SIG-M5 treated with dmso at 0.1 percent for 504 hours (cell line): ENCODE measurements at regions not wholly inside any gene's neighbourhood (a gene's known extent, or its start where the extent isn't known, plus 50 kb on each side); places are given as distances from the start of the nearest gene placed in this dataset.
"Not testable (repeated sequence)": the region's sequence is repeated elsewhere in the genome, so short reads cannot be mapped to it uniquely, and the experiment has no call there.

Experiments
- DNase-seq: peaks from one replicate; lab custom pipeline; 2025; ENCODE audit not compliant: unreplicated experiment; lab: John Stamatoyannopoulos, UW

GRCh38 chr10:9848981-9849380, 1168.7 kb upstream of the CELF2 start:
- DNase-seq = no peak

- no peak for DNase-seq
Observed at GRCh38 chr10:9850415-9850814, 1167.3 kb upstream of the CELF2 start.

GRCh38 chr10:9851808-9852207, 1165.9 kb upstream of the CELF2 start:
- DNase-seq = no peak

DNA sequence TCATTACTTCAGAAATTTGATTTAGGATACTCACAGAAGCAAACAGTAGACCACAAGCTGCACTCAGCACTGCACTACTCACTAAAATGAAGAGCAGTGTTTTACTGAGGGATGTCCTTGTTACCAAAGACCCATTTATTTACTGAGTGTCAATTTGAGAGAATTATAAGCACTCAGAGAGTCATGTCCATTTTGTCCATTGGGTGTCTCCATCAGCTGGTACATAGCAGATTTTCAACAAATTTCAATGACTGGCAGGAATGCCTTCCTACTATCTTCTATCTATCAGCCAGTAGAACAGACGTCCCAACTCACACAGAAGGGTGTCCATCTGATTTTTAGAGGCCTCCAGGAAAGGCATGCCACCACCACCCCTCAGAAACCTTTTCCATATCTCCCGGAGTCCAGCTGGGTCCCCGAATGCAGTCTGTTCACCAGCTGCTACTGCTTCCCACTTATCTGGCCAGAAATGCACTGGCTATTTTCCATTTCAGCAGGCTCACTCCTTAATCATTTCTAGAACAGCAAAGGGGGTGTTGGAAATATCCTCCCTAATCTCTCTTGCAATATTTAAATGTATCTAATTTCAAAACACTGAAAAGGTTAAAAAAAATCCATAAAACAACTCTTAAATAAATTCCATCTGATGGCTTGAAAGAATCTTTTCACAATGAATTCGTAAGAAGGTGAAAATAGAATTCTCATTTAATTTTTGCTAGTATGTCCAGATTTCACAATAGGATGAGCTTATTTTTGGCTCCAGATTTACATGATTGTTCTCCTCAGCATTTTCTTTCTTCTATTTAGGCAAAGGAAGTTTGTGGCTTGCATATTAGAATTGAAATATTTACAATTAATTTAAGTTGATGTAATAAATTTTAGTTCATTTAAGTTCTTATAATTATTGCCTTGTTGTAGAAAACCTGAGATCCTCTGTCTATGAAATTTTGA, 1164.0 kb upstream of the CELF2 start:
- DNase-seq = no peak

DNA sequence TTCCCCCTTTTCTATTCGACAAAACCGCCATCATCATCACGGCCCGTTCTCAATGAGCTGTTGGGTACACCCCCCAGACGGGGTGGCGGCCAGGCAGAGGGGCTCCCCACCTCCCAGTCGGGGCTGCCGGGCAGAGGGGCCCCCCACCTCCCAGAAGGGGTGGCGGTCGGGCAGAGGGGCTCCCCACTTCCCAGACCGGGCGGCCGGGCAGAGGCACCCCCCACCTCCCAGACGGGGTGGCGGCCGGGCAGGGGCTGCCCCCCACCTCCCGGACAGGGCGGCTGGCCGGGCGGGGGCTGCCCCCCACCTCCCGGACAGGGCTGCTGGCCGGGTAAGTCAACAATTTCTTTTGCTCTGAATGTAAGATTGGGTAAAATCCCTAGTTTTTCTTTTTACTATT, 1162.2 kb upstream of the CELF2 start:
- not testable (repeated sequence) for DNase-seq

GRCh38 chr10:9858816-9859215, 1158.9 kb upstream of the CELF2 start:
- DNase-seq = no peak

- DNase-seq = no peak
Observed at GRCh38 chr10:9860045-9860444, 1157.6 kb upstream of the CELF2 start.

- no peak for DNase-seq
Observed at GRCh38 chr10:9863559-9864121, 1154.0 kb upstream of the CELF2 start.

DNA sequence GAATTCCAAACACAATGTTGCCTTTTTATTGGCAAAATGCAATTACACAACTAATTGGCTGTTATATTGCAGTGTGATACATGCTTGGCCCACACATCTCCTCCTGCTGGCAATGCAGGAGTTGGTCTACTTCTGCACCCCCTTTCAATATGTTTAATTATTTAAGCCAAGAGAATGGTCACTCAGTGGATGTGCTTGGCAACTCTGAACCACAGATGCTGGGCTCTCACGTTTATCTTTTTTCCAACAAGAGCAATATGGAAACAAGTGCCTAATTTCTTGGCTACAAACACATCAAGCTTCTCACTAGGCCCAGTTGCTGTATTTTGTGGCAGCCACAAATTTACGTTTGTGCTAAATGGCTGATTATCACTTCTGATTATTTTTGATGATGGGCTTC, 1149.2 kb upstream of the CELF2 start:
- DNase-seq = no peak

DNA sequence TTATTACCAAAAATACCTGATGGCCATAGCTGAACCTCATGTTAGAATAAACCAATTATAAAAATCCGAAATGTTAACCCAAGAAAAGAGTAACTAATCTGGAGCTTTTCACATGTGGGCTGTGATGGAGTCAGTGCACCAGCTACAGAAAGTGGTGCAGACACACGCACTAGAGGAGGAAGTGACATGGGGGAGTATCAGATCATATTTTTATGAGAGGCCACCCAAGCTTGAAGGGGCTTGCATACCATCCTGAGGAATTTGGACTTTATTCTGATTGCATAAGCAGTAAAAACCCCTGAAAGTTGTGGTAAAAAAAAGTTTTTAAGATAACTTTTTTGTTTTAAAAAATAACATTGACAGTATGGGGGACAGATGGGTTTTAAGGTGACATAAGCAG, 1148.5 kb upstream of the CELF2 start:
- no peak for DNase-seq

DNA sequence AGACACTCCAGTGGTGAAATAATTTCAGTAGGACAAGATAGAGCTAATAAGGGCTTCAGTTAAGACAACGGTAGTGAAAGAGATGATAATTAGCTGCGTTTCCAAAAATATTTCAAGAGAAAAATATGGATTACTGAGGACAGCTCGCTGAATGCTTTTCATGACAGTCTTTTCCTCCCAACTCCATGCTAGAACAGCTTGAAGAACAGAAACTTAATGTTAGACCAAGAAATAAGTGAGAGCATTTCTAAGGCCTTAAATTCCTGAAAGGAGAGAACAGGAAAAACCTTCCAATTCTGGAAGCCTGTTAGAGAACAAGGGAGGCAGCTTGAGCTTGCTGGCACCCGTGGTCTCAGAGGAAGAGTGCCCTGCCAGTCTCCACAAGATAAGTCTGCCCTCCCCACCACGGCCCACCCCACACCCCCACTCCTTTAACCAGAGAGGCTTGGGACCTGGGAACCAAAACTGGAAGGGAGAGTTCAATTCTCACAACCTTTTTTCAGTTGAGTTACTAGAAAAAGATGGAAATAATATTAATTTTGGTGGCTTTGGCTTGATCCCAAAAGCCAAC, 1148.0 kb upstream of the CELF2 start:
- DNase-seq = no peak

GRCh38 chr10:9875353-9875752, 1142.3 kb upstream of the CELF2 start:
- DNase-seq = no peak

DNA sequence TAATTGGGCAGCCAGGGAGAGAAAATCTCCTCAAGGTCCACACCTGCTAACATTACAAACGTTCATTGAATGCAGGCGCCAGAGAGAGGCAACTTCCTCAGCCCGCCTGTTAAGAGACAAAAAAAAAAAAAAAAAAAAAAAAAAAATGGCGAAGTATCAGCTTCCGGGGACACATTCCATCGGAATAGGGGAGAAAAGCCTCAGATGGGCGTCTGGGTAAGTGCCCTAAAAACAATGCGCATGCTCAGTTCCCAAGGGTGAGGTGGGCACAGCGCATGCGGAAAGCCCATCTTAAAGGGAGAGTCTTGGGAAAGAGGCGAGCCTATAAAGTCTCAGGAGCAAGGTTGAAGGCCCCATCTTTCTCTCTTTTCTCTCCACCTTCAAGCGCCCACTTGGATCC, 1139.7 kb upstream of the CELF2 start:
- no peak for DNase-seq

GRCh38 chr10:9878383-9878782, 1139.3 kb upstream of the CELF2 start:
- no peak for DNase-seq

GRCh38 chr10:9885761-9886160, 1131.9 kb upstream of the CELF2 start:
- no peak for DNase-seq

GRCh38 chr10:9886772-9887171, 1130.9 kb upstream of the CELF2 start:
- DNase-seq = no peak

DNA sequence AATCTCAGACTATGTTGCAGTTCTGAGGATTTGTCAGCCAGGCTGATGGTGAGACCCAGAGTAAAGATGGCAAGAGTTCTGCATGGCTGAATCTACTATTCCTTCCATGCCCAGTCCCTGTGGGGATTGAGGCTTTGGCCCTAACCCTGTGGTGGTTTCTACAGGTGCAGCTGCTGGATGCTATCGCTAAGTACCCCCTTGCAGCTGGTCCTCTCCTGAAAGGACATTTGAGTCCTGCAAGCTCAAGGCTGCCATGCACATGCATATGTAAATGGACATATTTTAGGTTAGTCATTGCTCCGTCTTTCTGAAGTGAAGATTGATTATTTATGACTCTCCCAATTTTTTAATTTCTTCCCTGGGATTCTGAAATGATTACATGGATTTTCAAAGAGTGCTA, 1122.2 kb upstream of the CELF2 start:
- no peak for DNase-seq

DNA sequence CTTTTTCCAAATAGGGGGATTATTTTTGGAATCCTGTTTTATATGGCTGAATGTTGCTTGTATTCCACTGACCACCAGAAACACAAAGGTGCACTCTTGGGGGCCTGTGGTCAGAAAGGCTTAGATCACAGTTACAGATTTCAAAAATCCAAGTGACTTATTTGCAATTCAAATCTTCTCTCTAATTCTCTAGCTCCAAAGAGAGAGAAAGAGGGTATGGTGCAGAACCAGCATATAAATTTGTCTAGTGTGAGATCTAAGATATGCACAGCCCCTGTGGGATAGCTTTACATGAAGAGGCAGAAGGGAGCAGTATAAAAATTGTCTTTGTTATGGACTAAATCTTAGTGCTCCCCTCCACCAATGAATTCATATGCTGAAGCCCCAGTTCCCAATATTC, 1121.7 kb upstream of the CELF2 start:
- no peak for DNase-seq

GRCh38 chr10:9898633-9899395, 1118.9 kb upstream of the CELF2 start:
- no peak for DNase-seq

- DNase-seq = no peak
Observed at GRCh38 chr10:9900751-9901150, 1116.9 kb upstream of the CELF2 start.

- no peak for DNase-seq
Observed at GRCh38 chr10:9901971-9902370, 1115.7 kb upstream of the CELF2 start.

GRCh38 chr10:9910446-9910845, 1107.2 kb upstream of the CELF2 start:
- DNase-seq = no peak
